T-cell (primary cell): ENCODE measurements at regions not wholly inside any gene's neighbourhood (a gene's known extent, or its start where the extent isn't known, plus 50 kb on each side); places are given as distances from the start of the nearest gene placed in this dataset.

ENCODE experiments used
- ATAC-seq, 4 experiments: fragments of 200-7000 bp in 3 of 4; fragments of 150-1000 bp in 1 of 4; cut with Tn5 transposase; replicated peaks in 1 of 4; 1 replicate in 3 of 4; 2 replicates in 1 of 4; pipeline ENCODE4 v1.10.0; 2021; ENCODE audit warnings: moderate library complexity in 3 of 4, mild to moderate bottlenecking in 2 of 4, moderate number of reproducible peaks in 1 of 4
- CTCF ChIA-PET, 2 donors: fragments of 300-600 bp; sonication (Branson Sonifier 250); formaldehyde crosslinking; loops; one replicate each; lab custom pipeline; 2022; ENCODE audit warnings: antibody characterized with exemption in 2 of 2; lab: Charles Lee
- POLR2A ChIA-PET, 2 donors: fragments of 300-600 bp; sonication (Branson Sonifier 250); formaldehyde crosslinking; loops; one replicate each; lab custom pipeline; 2022; ENCODE audit warnings: antibody characterized with exemption in 2 of 2; lab: Charles Lee
- DNase-seq, 35 experiments: peaks; one replicate each; pipeline versions ENCODE4 v3.0.0 to v3.0.0-alpha.2; 2013 to 2023
- H3K27ac ChIP-seq: one replicate; pipeline ENCODE4 v1.5.1; 2013; ENCODE audit warnings: low read length
- H3K27me3 ChIP-seq, 2 experiments: replicated peaks in 1 of 2; 1 replicate in 1 of 2; 2 replicates in 1 of 2; pipeline versions ENCODE4 v1.6.1 to v1.7.0; 2013; ENCODE audit warnings: low read length in 1 of 2, mixed read lengths in 1 of 2; ENCODE audit not compliant: control insufficient read depth in 2 of 2, insufficient read depth in 2 of 2; ENCODE audit errors: extremely low read depth in 1 of 2
- H3K36me3 ChIP-seq, 2 donors: 1 replicate in 1 of 2; 2 replicates in 1 of 2; pipeline versions ENCODE4 v1.6.1 to v1.7.0; 2013; ENCODE audit warnings: low read length in 1 of 2; ENCODE audit not compliant: control insufficient read depth in 2 of 2, insufficient read depth in 1 of 2; ENCODE audit errors: extremely low read depth in 1 of 2
- H3K4me1 ChIP-seq, 2 experiments: 1 replicate in 1 of 2; 2 replicates in 1 of 2; pipeline versions ENCODE4 v1.6.1 to v1.7.0; 2013; ENCODE audit warnings: low read length in 2 of 2, mixed read lengths in 1 of 2; ENCODE audit not compliant: insufficient read depth in 2 of 2, control insufficient read depth in 1 of 2; ENCODE audit errors: extremely low read depth in 1 of 2
- H3K4me3 ChIP-seq, 2 donors: 1 replicate in 1 of 2; 2 replicates in 1 of 2; pipeline versions ENCODE4 v1.5.1 to v1.7.0; 2013; ENCODE audit warnings: mild to moderate bottlenecking in 2 of 2, low read length in 1 of 2, moderate library complexity in 1 of 2; ENCODE audit not compliant: control insufficient read depth in 1 of 2; ENCODE audit errors: extremely low read depth in 1 of 2
- H3K9me3 ChIP-seq: 2 replicates; pipeline ENCODE4 v1.7.0; 2013
- H3K27ac Mint-ChIP-seq, 2 donors: one replicate each; pipeline ENCODE4 v1.8.0; 2020 to 2021; ENCODE audit warnings: mild to moderate bottlenecking in 2 of 2, mixed read lengths in 2 of 2
- H3K27me3 Mint-ChIP-seq, 2 donors: one replicate each; pipeline ENCODE4 v1.8.0; 2021 to 2022; ENCODE audit warnings: mixed read lengths in 2 of 2
- H3K36me3 Mint-ChIP-seq: one replicate; pipeline ENCODE4 v1.8.0; 2021; ENCODE audit warnings: mixed read lengths
- H3K4me1 Mint-ChIP-seq, 3 donors: one replicate each; pipeline ENCODE4 v1.8.0; 2020 to 2022; ENCODE audit warnings: mixed read lengths in 3 of 3, mild to moderate bottlenecking in 1 of 3
- H3K4me3 Mint-ChIP-seq, 3 donors: one replicate each; pipeline ENCODE4 v1.8.0; 2020 to 2022; ENCODE audit warnings: mild to moderate bottlenecking in 3 of 3, mixed read lengths in 3 of 3, moderate library complexity in 3 of 3
- H3K9me3 Mint-ChIP-seq, 3 donors: one replicate each; pipeline ENCODE4 v1.8.0; 2020 to 2022; ENCODE audit warnings: mixed read lengths in 3 of 3
- WGBS: methylation state at CpG from one replicate; pipeline ENCODE4 v1.1.5; 2013; ENCODE audit warnings: missing lambda C conversion rate; ENCODE audit not compliant: insufficient coverage; 5-methylcytosine and 5-hydroxymethylcytosine counted together

- H3K4me3 ChIP-seq: no peak overlapping the region
- H3K9me3 ChIP-seq: no peaks in the 10 kb centered on the region
- H3K4me1 Mint-ChIP-seq: no peaks in the 10 kb centered on the region
- H3K36me3 Mint-ChIP-seq: no peaks in the 10 kb centered on the region
- H3K4me1 ChIP-seq: no peaks in the 10 kb centered on the region
- ChIA-PET POLR2A (no interaction called here), CTCF (no interaction called here)
- H3K9me3 Mint-ChIP-seq: peaks cover 0 to 6% (median 3%) of the 10 kb centered on the region in 3 donors
- H3K4me3 Mint-ChIP-seq: no peak overlapping the region
- H3K27me3 ChIP-seq: no peaks in the 10 kb centered on the region
- WGBS: no CpG with 5 or more reads among the region's 4 CpGs
- H3K27ac ChIP-seq: no peak overlapping the region
- H3K27me3 Mint-ChIP-seq: no peaks in the 10 kb centered on the region
- H3K27ac Mint-ChIP-seq: no peak overlapping the region
- ATAC-seq (no peak), DNase-seq (no peak)
- no peaks in the 10 kb centered on the region for H3K36me3 ChIP-seq
Observed at GRCh38 chr5:120052916-120053828, 410.9 kb upstream of the PRR16 start.

- H3K4me3 Mint-ChIP-seq: no peak overlapping the region
- no peak overlapping the region for H3K4me3 ChIP-seq
- no peak overlapping the region for H3K27ac ChIP-seq
- ATAC-seq: no peak
- no peaks in the 10 kb centered on the region for H3K27me3 Mint-ChIP-seq
- H3K9me3 ChIP-seq: no peaks in the 10 kb centered on the region
- H3K9me3 Mint-ChIP-seq: peaks cover 0 to 6% (median 3%) of the 10 kb centered on the region in 3 donors
- no peaks in the 10 kb centered on the region for H3K4me1 Mint-ChIP-seq
- ChIA-PET POLR2A (no interaction called here), CTCF (no interaction called here)
- WGBS: 100% methylated on average over 1 of the region's 4 CpGs
- H3K36me3 ChIP-seq: no peaks in the 10 kb centered on the region
- no peaks in the 10 kb centered on the region for H3K4me1 ChIP-seq
- no peaks in the 10 kb centered on the region for H3K36me3 Mint-ChIP-seq
- no peak overlapping the region for H3K27ac Mint-ChIP-seq
- no peaks in the 10 kb centered on the region for H3K27me3 ChIP-seq
- no peak for DNase-seq
Observed at GRCh38 chr5:120053841-120054240, 410.3 kb upstream of the PRR16 start.

DNA sequence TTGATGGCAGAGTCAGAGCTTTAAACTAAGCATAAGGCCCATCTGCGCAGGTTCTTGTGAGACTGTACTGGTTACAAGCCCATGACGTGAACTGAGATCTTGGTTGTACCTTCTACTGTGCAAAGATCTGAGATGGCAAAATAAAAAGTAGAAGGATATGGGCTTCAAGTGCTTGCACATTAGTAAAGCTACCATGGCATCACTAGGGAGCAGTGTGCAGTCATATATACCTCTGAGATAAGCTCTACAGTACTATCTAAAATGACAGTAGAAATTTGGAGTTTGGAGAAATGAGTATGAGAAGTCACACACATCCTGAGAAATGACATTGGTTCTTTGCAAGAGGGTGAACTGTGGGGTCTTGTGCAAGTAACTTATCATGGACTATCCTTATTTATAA is 408.2 kb upstream of the PRR16 start:
- Histone ChIP-seq H3K27ac (no peak overlapping the region), H3K27me3 (no peaks in the 10 kb centered on the region), H3K9me3 (no peaks in the 10 kb centered on the region), H3K36me3 (no peaks in the 10 kb centered on the region), H3K4me1 (no peaks in the 10 kb centered on the region), H3K4me3 (no peak overlapping the region)
- no peak for DNase-seq
- ChIA-PET POLR2A (no interaction called here), CTCF (no interaction called here)
- 83% methylated on average over 1 of the region's 2 CpGs for WGBS
- Mint-ChIP-seq H3K4me3 (no peak overlapping the region), H3K27me3 (no peaks in the 10 kb centered on the region), H3K4me1 (no peaks in the 10 kb centered on the region), H3K36me3 (no peaks in the 10 kb centered on the region), H3K9me3 (peaks cover 3 to 8% (median 3%) of the 10 kb centered on the region in 3 donors), H3K27ac (no peak overlapping the region)
- ATAC-seq: no peak

DNA sequence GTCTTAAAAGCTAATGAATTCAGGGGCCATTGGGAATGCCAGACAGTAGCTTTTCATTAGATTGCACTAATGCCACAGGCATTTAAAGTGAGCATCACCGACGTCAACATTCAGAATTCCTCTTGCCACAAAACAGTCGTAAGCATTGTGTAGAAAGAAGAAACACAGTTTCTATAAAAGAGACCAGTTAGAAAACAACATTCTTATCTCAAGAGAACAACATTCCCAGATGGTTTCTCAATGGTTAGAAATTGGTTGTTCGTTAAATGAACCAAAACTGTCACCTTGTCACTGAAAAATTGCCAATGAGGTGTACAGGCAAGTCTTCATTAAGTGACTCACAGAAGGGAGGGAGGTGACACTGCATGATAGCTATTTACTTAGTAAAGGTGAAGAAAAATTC is 401.6 kb upstream of the PRR16 start:
- POLR2A ChIA-PET: interaction anchor here in 1 of 2 donors (0.6 kb wide), 1 partner anchor 141 kb away, joined by 3 read pairs; no protein-coding TSS in a partner anchor
- no peaks in the 10 kb centered on the region for H3K36me3 Mint-ChIP-seq
- no peaks in the 10 kb centered on the region for H3K4me1 Mint-ChIP-seq
- peaks cover 0 to 12% (median 3%) of the 10 kb centered on the region in 3 donors for H3K9me3 Mint-ChIP-seq
- H3K27me3 Mint-ChIP-seq: no peaks in the 10 kb centered on the region
- Histone ChIP-seq H3K4me3 (no peak overlapping the region), H3K9me3 (no peaks in the 10 kb centered on the region), H3K4me1 (no peaks in the 10 kb centered on the region), H3K36me3 (no peaks in the 10 kb centered on the region), H3K27ac (no peak overlapping the region), H3K27me3 (no peaks in the 10 kb centered on the region)
- DNase-seq (no peak), ATAC-seq (no peak)
- no peak overlapping the region for H3K27ac Mint-ChIP-seq
- no peak overlapping the region for H3K4me3 Mint-ChIP-seq
- CTCF ChIA-PET: interaction anchor here in 1 of 2 donors (0.7 kb wide), 1 partner anchor 20 kb away, joined by 3 read pairs; no protein-coding TSS in a partner anchor
- no CpG with 5 or more reads among the region's 4 CpGs for WGBS

DNA sequence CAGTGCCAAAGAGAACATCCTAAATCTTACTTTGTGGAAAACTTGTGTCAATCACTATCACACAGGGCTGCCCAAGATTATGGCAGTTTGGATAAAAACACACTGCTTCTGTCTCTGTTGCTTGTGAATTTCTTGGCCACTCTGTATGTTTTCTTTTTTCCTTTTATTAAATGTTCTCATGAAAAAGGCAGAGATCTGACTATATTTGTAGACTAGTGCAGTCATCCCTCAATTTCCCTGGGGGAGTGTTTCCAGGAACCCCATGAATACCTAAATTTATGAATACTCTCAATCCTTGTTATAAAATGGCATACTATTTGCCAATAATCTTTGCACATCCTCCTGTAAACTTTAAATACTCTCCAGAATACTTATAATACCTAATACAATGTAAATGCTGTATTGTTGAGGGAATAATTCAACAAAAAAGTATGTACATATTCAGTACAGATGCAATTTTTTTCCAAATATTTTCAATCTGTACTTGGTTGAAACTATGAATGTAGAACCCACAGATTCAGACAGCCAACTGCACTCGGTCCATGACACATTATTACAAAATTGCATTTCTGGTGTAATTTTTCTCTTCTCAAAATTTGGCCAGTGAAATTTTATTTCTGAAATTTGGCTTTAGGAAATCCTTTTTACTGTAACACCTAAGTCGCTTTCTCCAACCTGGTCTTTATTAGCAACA is 391.9 kb upstream of the PRR16 start:
- Mint-ChIP-seq H3K27ac (no peak overlapping the region), H3K9me3 (no peaks in the 10 kb centered on the region), H3K4me3 (no peak overlapping the region), H3K4me1 (no peaks in the 10 kb centered on the region), H3K27me3 (no peaks in the 10 kb centered on the region), H3K36me3 (no peaks in the 10 kb centered on the region)
- ChIA-PET CTCF (no interaction called here), POLR2A (no interaction called here)
- no peak for DNase-seq
- no peak overlapping the region for H3K27ac ChIP-seq
- no peaks in the 10 kb centered on the region for H3K36me3 ChIP-seq
- H3K4me3 ChIP-seq: no peak overlapping the region
- H3K4me1 ChIP-seq: no peaks in the 10 kb centered on the region
- H3K27me3 ChIP-seq: no peaks in the 10 kb centered on the region
- no peak for ATAC-seq
- WGBS: 80% methylated on average over 1 of the region's 2 CpGs
- H3K9me3 ChIP-seq: no peaks in the 10 kb centered on the region

GRCh38 chr5:120073722-120074121 is 390.4 kb upstream of the PRR16 start:
- Mint-ChIP-seq H3K4me1 (no peaks in the 10 kb centered on the region), H3K27me3 (no peaks in the 10 kb centered on the region), H3K4me3 (no peak overlapping the region), H3K36me3 (no peaks in the 10 kb centered on the region), H3K9me3 (no peaks in the 10 kb centered on the region), H3K27ac (no peak overlapping the region)
- H3K9me3 ChIP-seq: no peaks in the 10 kb centered on the region
- CTCF ChIA-PET: interaction anchor here in 1 of 2 donors (0.6 kb wide), 1 partner anchor 1059 kb away, joined by 3 read pairs; no protein-coding TSS in a partner anchor
- H3K36me3 ChIP-seq: no peaks in the 10 kb centered on the region
- H3K4me1 ChIP-seq: no peaks in the 10 kb centered on the region
- no peaks in the 10 kb centered on the region for H3K27me3 ChIP-seq
- POLR2A ChIA-PET: no interaction called here
- no peak overlapping the region for H3K4me3 ChIP-seq
- DNase-seq (no peak), ATAC-seq (no peak)
- no peak overlapping the region for H3K27ac ChIP-seq
